Activated T-cell treated with anti-CD3 and anti-CD28 coated beads for 4 hours (primary cell): ENCODE measurements at regions not wholly inside any gene's neighbourhood (a gene's known extent, or its start where the extent isn't known, plus 50 kb on each side); places are given as distances from the start of the nearest gene placed in this dataset.
"Not testable (repeated sequence)": the region's sequence is repeated elsewhere in the genome, so short reads cannot be mapped to it uniquely, and the experiment has no call there.

Source experiments
- DNase-seq: peaks from one replicate; pipeline ENCODE4 v3.0.0-alpha.2; 2020

- DNase-seq, result no peak
Measured at GRCh38 chr12:131321988-131322387, 368.3 kb downstream of the ADGRD1 start.

GRCh38 chr12:131322460-131322859, 368.8 kb downstream of the ADGRD1 start:
- DNase-seq, result not testable (repeated sequence)

DNA sequence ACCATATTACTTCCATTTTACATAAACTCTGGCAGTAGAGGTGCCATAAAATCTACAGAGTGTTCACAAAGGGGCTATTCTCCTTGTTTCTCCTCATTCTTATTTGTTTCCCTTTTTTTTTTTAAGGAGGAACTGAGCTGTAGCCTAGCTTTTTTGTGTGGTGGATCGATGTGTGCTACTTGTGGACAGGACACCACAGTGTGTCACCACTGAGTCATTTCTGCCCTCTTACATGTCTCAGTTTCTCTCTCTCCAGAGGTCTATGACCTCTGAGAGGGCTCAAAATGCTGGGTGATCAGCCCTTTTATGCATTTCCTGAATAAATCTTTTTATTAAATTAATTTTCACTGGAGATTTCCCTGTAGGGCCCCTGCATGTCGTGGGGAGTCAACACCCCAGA, 370.2 kb downstream of the ADGRD1 start:
- DNase-seq, result no peak

DNA sequence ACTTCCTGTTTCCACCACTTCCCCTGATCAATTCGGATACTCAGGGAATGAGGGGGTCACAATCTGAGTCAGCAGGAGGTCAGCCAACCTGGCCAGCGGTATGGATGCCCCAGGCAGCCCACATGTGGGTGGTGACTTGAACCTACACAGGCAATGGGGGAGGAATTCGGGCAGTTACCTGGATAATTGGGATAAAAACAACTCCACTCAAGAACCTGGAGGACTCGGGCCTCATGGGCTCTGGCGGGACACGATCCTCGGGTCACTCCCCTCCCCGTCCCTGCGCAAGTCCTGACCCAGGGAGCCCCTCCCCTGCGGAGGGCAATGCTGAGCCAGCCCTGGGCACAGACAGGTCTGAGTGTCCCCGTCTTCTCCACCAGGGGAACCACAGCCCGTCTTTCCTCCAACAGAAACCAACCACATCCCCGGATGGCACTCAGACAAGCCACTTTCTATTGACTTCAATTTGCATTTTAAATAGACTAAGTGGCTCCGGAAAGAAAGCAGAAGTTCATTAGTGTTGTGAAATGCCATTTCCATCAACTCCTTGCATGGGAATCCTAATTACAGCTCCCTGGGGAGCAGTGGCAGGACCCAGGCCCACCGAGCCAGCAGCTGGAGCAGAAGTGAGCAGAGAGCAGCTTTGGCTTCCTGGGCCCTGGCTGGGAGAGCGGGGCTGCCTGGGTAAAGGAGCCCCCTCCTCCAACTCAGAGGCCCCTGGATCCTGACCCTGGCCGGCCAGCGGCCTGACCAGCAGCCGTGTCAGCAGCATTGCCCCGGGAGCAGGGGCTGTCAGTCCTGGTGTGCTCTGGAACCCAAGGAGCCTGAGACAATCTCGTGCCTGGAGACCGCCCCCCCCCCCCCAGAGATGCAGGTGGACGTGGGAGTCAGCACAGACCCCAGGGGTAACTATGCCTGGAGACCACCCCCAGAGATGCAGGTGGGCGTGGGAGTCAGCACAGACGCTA, 374.1 kb downstream of the ADGRD1 start:
- DNase-seq, result no peak

GRCh38 chr12:131328861-131329845, 375.4 kb downstream of the ADGRD1 start:
- DNase-seq, result not testable (repeated sequence)

GRCh38 chr12:131330106-131330815, 376.6 kb downstream of the ADGRD1 start:
- DNase-seq, result no peak

GRCh38 chr12:131331148-131331750, 377.5 kb downstream of the ADGRD1 start:
- no peak for DNase-seq

DNA sequence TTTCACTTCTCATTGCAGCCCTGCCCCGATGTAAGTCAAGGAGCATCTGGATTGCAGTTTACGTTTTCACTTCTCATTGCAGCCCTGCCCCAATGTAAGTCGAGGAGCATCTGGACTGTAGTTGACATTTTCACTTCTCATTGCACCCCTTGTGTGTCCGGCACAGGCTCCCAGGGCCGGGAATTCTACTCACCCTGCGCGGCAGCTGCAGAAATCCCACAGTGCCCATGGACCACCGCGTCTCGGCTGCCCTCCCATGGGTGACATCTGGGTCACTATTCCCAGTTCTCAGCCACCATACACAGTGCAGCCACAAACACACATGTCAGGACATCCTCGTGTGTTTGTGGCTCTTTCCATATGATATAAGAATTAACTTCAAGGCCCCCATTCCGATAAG, 378.5 kb downstream of the ADGRD1 start:
- DNase-seq, result no peak

DNA sequence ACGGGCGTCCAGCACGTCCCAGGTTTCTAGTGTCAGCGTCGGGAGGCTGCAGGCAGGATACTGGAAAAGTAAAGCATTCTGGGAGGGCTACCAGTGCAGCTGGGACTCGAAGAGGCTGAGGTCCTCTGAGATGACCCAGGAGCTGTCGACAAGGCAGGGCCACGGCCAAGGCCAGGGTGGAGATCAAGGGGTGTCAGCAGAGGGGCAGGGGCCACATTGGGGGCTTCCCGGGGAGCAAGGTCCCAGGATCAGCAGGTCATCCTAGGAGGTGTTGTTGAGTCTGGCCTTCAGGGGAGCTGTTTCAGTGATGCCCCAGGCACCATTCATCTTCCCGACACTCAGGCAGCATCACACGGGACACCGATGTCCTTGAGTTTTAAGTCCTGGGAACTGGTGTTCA, 377.8 kb upstream of the SFSWAP start:
- no peak for DNase-seq

DNA sequence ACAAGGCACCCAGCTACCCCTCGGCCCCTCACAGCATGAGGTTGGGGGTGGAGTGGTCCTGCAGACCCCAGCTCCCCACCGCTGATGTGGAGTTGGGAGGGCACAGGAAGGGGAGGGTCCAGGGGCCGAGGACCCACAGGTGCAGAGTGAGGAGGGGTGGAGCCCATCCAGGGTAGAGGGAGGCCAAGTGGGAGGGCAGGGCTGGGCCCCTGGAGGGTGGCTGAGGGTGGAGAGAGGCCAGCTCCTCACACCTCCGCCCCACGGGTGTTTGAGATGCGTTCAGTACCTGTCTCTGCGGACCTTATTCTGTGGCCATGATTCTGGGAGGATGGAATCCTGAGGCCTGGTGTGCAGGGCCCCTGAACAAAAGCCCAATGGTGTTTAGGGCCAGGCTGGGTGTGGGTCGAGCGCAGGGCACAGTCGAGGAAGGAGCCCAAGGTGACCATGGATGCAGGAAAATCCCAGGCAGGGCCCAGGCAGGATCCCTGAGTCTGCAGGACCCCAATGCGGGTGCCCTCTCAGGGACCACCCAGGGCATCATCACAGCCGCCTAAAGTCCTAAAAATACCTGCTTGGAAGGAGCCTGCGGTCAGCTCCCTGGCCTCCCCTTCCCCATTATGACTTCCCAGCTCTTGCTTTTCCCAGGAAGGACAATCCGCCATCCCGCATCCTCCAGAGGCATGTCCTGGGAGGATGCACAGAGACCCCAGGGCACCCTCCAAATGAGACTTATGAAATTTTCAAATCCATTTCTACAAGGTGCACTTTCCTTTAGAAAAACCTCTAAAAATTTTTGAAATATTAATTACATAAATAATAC, 377.1 kb upstream of the SFSWAP start:
- DNase-seq, result no peak

GRCh38 chr12:131334835-131335234, 376.1 kb upstream of the SFSWAP start:
- DNase-seq, result no peak

- no peak for DNase-seq
Measured at GRCh38 chr12:131335456-131335855, 375.4 kb upstream of the SFSWAP start.

DNA sequence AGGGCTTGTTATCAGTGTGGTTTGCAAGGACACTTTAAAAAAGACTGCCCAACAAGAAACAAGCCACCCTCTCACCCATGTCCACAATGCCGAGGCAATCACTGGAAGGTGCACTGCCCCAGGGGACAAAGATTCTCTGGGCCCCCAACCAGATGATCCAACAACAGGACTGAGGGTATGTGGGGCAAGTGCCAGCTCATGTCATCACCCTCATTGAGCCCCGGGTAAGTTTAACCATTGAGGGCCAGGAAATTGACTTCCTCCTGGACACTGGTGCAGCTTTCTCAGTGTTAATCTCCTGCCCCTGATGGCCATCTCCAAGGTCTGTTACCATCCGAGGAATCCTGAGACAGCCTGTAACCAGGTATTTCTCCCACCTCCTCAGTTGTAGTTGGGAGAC, 373.0 kb upstream of the SFSWAP start:
- not testable (repeated sequence) for DNase-seq

DNA sequence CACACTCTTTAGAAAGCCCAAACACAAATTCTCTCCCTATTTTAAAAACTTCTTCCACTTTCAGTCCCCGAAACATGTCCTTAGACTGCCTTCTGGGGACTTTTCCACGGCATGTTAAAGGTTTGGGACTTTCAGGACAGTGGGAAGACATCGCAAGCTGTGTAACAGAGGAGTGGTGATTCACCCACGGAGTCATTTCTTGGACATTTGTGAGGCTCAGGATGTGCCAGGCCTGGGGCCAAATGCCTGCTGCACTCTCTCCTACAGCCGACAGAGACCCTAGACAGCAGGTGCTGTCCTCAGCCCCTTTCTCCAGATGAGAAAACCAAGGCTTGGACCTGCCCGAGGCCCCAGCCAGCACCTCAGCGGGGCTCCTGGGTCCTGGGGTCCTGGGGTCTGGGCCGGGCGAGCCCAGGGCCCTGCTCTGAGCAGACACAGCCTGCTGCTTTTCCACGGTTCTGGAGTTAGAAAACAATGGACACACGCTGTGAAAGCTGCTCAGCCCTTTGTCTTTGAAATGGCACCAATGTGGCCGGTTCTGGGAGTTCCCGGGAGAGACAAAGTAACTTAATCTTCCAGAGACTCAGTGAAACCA, 370.2 kb upstream of the SFSWAP start:
- no peak for DNase-seq

DNA sequence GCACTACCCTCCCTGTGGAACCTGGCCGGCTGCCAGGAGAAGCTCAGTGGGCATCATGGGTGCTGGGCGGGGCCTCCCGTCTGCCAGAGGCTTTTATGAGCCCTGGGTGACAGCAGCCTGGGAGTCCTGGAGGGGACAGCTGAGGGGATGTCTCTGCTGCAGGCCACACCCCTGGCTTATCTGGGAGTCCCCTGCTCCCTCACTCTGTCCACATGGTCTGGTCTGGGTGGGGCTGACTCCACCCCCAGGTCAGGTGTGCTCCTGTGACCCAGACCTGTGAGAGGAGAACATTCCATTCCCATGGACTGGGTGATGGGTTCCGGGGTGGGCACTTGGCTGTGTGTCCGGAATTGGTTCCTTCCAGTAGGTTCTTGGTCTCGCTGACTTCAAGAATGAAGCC, 369.3 kb upstream of the SFSWAP start:
- not testable (repeated sequence) for DNase-seq

DNA sequence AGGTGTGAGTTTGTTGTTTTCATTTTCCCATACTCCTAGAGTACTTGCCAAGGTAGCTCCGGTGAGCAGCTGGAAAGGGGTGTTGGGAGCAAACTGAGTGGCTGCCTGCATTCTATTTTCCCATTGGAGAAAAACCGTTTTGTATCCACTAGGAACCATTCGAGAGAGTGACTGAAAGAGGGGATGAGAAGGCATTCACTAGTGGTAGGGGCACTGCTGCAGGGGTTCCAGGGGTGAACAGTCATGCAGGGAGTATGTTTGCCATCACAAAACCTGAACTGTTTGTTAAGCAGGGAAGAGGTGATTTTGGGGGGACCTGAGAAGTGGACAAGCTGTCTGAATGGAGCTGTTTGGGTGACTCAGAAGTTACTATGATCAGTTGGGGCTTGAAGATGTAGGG, 367.5 kb upstream of the SFSWAP start:
- DNase-seq, result not testable (repeated sequence)

GRCh38 chr12:131344715-131345520, 366.0 kb upstream of the SFSWAP start:
- DNase-seq, result not testable (repeated sequence)

GRCh38 chr12:131345521-131346436, 365.1 kb upstream of the SFSWAP start:
- no peak for DNase-seq
